ENCODE measurements at regions not wholly inside any gene's neighbourhood (a gene's known extent, or its start where the extent isn't known, plus 50 kb on each side); places are given as distances from the start of the nearest gene placed in this dataset.

DNA sequence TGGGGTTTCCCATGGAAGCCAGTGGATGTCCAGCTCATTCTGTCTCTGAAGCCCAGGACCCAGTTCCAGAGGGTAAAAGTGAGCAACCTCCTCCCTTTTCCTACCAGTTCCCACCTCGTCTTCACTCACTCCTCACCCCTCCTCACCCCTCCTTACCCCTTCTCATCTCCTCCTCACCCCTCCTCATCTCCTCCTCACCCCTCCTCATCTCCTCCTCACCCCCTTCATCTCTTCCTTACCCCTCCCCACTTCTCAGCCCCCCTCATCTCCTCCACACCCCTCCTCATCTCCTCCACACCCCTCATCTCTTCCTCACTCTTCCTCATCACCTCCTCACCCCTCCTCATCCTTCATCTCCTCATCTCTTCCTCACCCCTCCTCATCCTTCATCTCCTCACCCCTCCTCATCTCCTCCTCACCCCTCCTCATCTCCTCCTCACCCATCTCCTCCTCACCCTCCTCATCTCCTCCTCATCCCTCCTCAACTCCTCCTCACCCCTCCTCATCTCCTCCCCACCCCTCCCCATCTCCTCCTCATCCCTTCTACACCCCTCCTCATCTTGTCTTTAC lies 246.1 kb downstream of the MYLK4 start:
- no peaks in the 10 kb centered on the region for H3K4me1 Mint-ChIP-seq
- no peak for ATAC-seq (replicated peaks in 1 of 4)
- no peak overlapping the region for H3K27ac Mint-ChIP-seq
- H3K9me3 Mint-ChIP-seq, result no peaks in the 10 kb centered on the region
- no peak overlapping the region for H3K4me3 Mint-ChIP-seq
- no peaks in the 10 kb centered on the region for H3K9me3 ChIP-seq
- H3K27me3 ChIP-seq (replicated peaks in 1 of 2; ENCODE audit: control insufficient read depth in 2 of 2, extremely low read depth in 1 of 2, insufficient read depth in 2 of 2, low read length in 1 of 2), result peaks cover 0 to 10% of the 10 kb centered on the region in 2 experiments
- no peaks in the 10 kb centered on the region for H3K36me3 ChIP-seq (ENCODE audit: control insufficient read depth in 2 of 2, extremely low read depth in 1 of 2, insufficient read depth in 1 of 2, low read length in 1 of 2)
- H3K4me3 ChIP-seq (ENCODE audit: control insufficient read depth in 1 of 2, extremely low read depth in 1 of 2, low read length in 1 of 2), result no peak overlapping the region
- CTCF ChIA-PET, result no interaction called here
- 100% methylated on average over 1 of the region's 1 CpG for WGBS (ENCODE audit: insufficient coverage)
- POLR2A ChIA-PET, result no interaction called here
- DNase-seq, result no peak
- H3K36me3 Mint-ChIP-seq, result no peaks in the 10 kb centered on the region
- peaks cover 30 to 40% of the 10 kb centered on the region in 2 donors for H3K27me3 Mint-ChIP-seq
- no peaks in the 10 kb centered on the region for H3K4me1 ChIP-seq (ENCODE audit: control insufficient read depth in 1 of 2, extremely low read depth in 1 of 2, insufficient read depth in 2 of 2, low read length in 2 of 2)
- no peak overlapping the region for H3K27ac ChIP-seq (ENCODE audit: low read length)

DNA sequence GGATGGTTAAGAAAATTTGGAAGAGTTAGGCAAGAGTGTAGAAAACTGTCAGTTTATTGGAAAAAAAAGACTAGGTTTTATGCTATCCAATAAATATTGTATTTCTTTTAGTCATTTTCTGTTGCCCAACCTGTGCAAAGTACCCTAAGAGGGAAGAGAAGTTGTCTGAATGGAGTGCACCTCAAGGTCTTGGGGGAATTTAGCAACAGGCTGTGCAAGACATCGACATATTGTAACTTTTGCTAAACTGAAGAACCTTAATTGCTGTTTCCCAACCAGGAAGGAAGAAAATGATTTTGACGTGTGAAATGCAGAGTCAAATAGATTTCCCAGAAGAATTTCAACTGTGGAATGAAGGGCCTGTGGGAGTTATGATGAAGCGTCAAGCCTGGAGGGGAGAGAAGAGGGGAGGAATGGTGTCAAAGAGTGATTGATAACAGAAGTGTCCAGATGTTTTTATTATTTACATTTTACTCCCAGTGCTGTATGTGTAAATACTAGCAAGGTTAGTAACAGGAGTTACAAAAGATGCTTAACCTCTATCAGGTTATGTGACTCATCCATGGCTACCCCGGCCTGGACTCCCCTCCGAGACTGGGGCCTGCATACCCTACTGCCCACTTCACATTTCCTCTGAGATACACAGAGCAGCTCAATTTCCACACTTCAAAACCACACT lies 246.8 kb downstream of the MYLK4 start:
- Mint-ChIP-seq H3K4me3 (no peak overlapping the region), H3K4me1 (no peaks in the 10 kb centered on the region), H3K27ac (no peak overlapping the region), H3K27me3 (peaks cover 30 to 36% of the 10 kb centered on the region in 2 donors), H3K36me3 (no peaks in the 10 kb centered on the region), H3K9me3 (no peaks in the 10 kb centered on the region)
- Histone ChIP-seq H3K4me3 (ENCODE audit: control insufficient read depth in 1 of 2, extremely low read depth in 1 of 2, low read length in 1 of 2) (no peak overlapping the region), H3K27ac (ENCODE audit: low read length) (no peak overlapping the region), H3K27me3 (replicated peaks in 1 of 2; ENCODE audit: control insufficient read depth in 2 of 2, extremely low read depth in 1 of 2, insufficient read depth in 2 of 2, low read length in 1 of 2) (peaks cover 0 to 8% of the 10 kb centered on the region in 2 experiments), H3K4me1 (ENCODE audit: control insufficient read depth in 1 of 2, extremely low read depth in 1 of 2, insufficient read depth in 2 of 2, low read length in 2 of 2) (no peaks in the 10 kb centered on the region), H3K9me3 (no peaks in the 10 kb centered on the region), H3K36me3 (ENCODE audit: control insufficient read depth in 2 of 2, extremely low read depth in 1 of 2, insufficient read depth in 1 of 2, low read length in 1 of 2) (no peaks in the 10 kb centered on the region)
- 78% methylated on average over 2 of the region's 5 CpGs for WGBS (ENCODE audit: insufficient coverage)
- POLR2A ChIA-PET, result no interaction called here
- ATAC-seq (replicated peaks in 1 of 4) (no peak), DNase-seq (no peak)
- CTCF ChIA-PET, result interaction anchor here in 1 of 2 donors (0.6 kb wide), 1 partner anchor 890 kb away, joined by 9 read pairs; no protein-coding TSS in a partner anchor

DNA sequence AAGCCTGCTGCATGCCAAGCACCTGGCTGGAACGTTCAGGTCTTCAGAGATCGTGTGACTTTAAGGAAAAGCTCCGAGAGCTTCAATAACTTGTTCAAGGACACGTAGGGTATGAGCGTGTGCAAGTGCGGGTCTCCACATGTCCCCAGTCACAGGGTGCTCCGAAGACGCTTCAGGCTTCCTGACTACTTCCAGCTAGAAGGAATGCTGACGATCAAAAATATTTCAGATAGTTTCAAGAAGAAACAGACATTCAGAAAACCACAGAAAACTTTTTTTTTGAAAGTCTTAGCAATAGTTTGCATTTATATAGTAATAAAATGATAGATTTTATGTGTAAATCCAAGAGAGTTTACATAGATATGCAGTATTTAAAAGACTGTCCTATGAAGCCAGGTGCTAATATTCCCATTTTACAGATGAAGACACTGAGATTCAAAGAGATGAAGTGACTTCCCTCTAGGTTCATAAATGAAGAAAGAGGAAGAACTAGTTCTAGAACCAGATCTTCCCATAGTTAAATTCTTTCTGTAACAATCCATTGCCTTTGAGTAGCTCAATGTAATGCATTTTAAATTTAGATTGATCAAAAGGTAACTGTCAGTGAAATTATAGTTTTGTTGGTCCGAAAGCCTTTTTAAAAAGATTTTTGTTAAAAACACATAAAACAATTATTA lies 247.6 kb downstream of the MYLK4 start:
- H3K27me3 Mint-ChIP-seq, result peaks cover 25 to 32% of the 10 kb centered on the region in 2 donors
- no peak overlapping the region for H3K27ac Mint-ChIP-seq
- Histone ChIP-seq H3K36me3 (ENCODE audit: control insufficient read depth in 2 of 2, extremely low read depth in 1 of 2, insufficient read depth in 1 of 2, low read length in 1 of 2) (no peaks in the 10 kb centered on the region), H3K9me3 (no peaks in the 10 kb centered on the region), H3K27ac (ENCODE audit: low read length) (no peak overlapping the region), H3K4me3 (ENCODE audit: control insufficient read depth in 1 of 2, extremely low read depth in 1 of 2, low read length in 1 of 2) (no peak overlapping the region), H3K4me1 (ENCODE audit: control insufficient read depth in 1 of 2, extremely low read depth in 1 of 2, insufficient read depth in 2 of 2, low read length in 2 of 2) (no peaks in the 10 kb centered on the region), H3K27me3 (replicated peaks in 1 of 2; ENCODE audit: control insufficient read depth in 2 of 2, extremely low read depth in 1 of 2, insufficient read depth in 2 of 2, low read length in 1 of 2) (peaks cover 0 to 8% of the 10 kb centered on the region in 2 experiments)
- no peak for ATAC-seq (replicated peaks in 1 of 4)
- H3K9me3 Mint-ChIP-seq, result no peaks in the 10 kb centered on the region
- DNase-seq, result no peak
- no peaks in the 10 kb centered on the region for H3K36me3 Mint-ChIP-seq
- WGBS (ENCODE audit: insufficient coverage), result 78% methylated on average over 7 of the region's 10 CpGs
- H3K4me1 Mint-ChIP-seq, result no peaks in the 10 kb centered on the region
- no peak overlapping the region for H3K4me3 Mint-ChIP-seq
- POLR2A ChIA-PET, result no interaction called here
- CTCF ChIA-PET, result interaction anchor here in 1 of 2 donors (0.6 kb wide), 1 partner anchor 889 kb away, joined by 9 read pairs; no protein-coding TSS in a partner anchor

DNA sequence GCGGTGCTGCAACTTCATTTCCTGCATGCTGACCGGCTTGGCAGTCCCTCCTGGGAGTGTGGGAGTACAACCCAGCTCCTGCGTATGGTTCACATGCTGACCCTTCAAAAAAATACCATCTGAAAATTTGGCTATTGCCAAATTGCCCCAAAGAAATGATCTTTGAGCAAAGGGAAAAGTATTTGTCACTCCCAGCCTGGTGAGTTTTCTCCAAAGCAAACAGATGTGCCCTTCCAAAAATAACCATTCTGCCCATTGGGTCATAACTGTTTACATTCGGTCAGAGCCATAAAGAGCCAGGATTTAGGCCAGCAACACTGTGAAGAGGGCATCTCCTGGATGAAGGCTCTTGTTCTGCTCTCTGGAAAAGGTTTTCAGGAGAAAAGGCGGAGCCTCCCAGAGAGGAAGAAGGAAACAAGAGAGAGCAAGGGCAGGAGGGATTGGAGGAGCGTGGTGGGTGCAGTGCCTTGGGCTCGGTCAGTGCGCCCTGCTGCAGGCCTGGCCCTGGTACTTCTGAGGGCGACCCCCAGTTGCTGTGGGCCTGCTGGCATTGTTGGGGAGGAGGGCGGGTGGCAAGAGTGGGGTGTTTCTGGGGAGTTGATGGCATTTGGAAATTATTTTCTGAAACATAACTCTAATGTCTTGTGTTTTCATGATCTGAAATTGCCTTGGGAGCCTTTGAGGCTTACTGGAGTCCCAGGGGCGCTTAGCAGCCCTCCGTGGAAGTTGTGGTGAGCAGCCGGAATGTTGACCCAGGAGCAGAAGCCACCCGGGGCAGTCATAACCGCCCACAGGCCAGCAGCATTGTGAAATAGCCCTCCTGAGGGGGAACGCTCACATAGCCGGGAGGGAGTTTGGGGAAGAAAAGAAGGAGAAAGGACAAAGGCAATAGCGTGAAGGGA lies 248.4 kb downstream of the MYLK4 start:
- CTCF ChIA-PET, result no interaction called here
- Histone ChIP-seq H3K36me3 (ENCODE audit: control insufficient read depth in 2 of 2, extremely low read depth in 1 of 2, insufficient read depth in 1 of 2, low read length in 1 of 2) (no peaks in the 10 kb centered on the region), H3K27me3 (replicated peaks in 1 of 2; ENCODE audit: control insufficient read depth in 2 of 2, extremely low read depth in 1 of 2, insufficient read depth in 2 of 2, low read length in 1 of 2) (peaks cover 0 to 10% of the 10 kb centered on the region in 2 experiments), H3K9me3 (no peaks in the 10 kb centered on the region), H3K27ac (ENCODE audit: low read length) (no peak overlapping the region), H3K4me1 (ENCODE audit: control insufficient read depth in 1 of 2, extremely low read depth in 1 of 2, insufficient read depth in 2 of 2, low read length in 2 of 2) (no peaks in the 10 kb centered on the region), H3K4me3 (ENCODE audit: control insufficient read depth in 1 of 2, extremely low read depth in 1 of 2, low read length in 1 of 2) (no peak overlapping the region)
- POLR2A ChIA-PET, result no interaction called here
- H3K27me3 Mint-ChIP-seq, result peaks cover 18 to 25% of the 10 kb centered on the region in 2 donors
- DNase-seq (no peak), ATAC-seq (replicated peaks in 1 of 4) (no peak)
- no peaks in the 10 kb centered on the region for H3K36me3 Mint-ChIP-seq
- H3K4me1 Mint-ChIP-seq, result no peaks in the 10 kb centered on the region
- 78% methylated on average over 13 of the region's 18 CpGs for WGBS (ENCODE audit: insufficient coverage)
- H3K9me3 Mint-ChIP-seq, result no peaks in the 10 kb centered on the region
- no peak overlapping the region for H3K4me3 Mint-ChIP-seq
- H3K27ac Mint-ChIP-seq, result no peak overlapping the region

DNA sequence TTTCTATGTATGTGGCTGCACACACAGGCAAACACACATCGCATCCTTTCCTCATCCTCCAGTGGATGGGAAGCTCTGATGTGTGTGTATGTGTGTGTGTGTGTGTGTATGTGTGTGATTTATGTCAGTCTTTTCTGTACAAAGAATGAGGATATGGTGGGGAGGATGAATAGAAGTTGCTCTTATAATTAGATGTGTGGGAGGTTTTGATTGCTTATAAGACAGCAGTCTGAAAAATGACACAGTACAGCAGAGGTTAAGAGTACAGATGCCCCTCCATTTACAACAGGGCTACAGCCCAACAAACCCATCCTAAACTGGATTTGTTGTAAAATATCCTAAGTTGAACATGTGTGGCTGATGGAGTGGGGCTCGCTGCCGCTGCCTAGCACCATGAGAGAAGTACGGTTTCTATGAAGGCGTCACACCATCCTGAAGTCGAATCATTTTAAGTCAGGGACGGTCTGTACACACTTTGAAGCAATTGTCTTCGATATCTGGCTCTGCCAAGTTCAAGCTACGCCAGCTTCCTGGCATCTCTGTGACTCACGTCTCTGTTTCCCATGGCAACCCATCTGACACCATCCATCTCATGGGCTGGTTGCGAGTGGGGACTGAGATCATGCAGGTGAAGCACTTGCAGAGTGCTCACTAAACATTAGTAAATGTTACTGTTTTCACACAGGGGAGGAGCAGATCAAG lies 252.6 kb downstream of the MYLK4 start:
- ATAC-seq (replicated peaks in 1 of 4), result no peak
- no peaks in the 10 kb centered on the region for H3K9me3 Mint-ChIP-seq
- Histone ChIP-seq H3K36me3 (ENCODE audit: control insufficient read depth in 2 of 2, extremely low read depth in 1 of 2, insufficient read depth in 1 of 2, low read length in 1 of 2) (no peaks in the 10 kb centered on the region), H3K27ac (ENCODE audit: low read length) (no peak overlapping the region), H3K27me3 (replicated peaks in 1 of 2; ENCODE audit: control insufficient read depth in 2 of 2, extremely low read depth in 1 of 2, insufficient read depth in 2 of 2, low read length in 1 of 2) (peaks cover 0 to 13% of the 10 kb centered on the region in 2 experiments), H3K4me1 (ENCODE audit: control insufficient read depth in 1 of 2, extremely low read depth in 1 of 2, insufficient read depth in 2 of 2, low read length in 2 of 2) (no peaks in the 10 kb centered on the region), H3K4me3 (ENCODE audit: control insufficient read depth in 1 of 2, extremely low read depth in 1 of 2, low read length in 1 of 2) (no peak overlapping the region), H3K9me3 (no peaks in the 10 kb centered on the region)
- H3K4me3 Mint-ChIP-seq, result no peak overlapping the region
- no peak for DNase-seq
- H3K27ac Mint-ChIP-seq, result no peak overlapping the region
- ChIA-PET POLR2A (no interaction called here), CTCF (no interaction called here)
- no peaks in the 10 kb centered on the region for H3K4me1 Mint-ChIP-seq
- WGBS (ENCODE audit: insufficient coverage), result 92% methylated on average over 8 of the region's 11 CpGs
- no peaks in the 10 kb centered on the region for H3K36me3 Mint-ChIP-seq
- H3K27me3 Mint-ChIP-seq, result peaks cover 6 to 17% of the 10 kb centered on the region in 2 donors

DNA sequence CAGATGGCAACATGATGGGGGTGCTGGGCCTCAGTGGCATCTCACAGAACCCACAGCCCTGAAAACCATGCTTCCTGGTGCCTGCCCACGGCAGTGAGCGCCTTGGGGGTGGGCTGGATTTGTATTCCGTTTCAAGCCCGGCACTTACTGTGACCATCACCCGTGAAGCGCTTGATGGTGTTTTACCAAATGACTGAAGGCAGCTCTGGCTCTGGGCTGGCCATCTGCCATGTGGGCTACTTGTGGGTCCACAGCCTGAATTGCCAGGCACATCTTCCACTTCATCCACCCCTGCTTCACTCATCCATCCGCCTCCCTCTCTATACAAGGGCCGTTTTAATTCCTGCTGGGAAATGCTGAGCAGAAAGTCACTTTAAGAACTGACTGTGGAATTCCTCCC lies 250.9 kb upstream of the GMDS start:
- H3K27me3 ChIP-seq (replicated peaks in 1 of 2; ENCODE audit: control insufficient read depth in 2 of 2, extremely low read depth in 1 of 2, insufficient read depth in 2 of 2, low read length in 1 of 2), result peaks cover 0 to 13% of the 10 kb centered on the region in 2 experiments
- CTCF ChIA-PET, result no interaction called here
- DNase-seq (no peak), ATAC-seq (replicated peaks in 1 of 4) (no peak)
- WGBS (ENCODE audit: insufficient coverage), result 84% methylated on average over 6 of the region's 8 CpGs
- no peaks in the 10 kb centered on the region for H3K36me3 Mint-ChIP-seq
- POLR2A ChIA-PET, result no interaction called here
- peaks cover 6 to 17% of the 10 kb centered on the region in 2 donors for H3K27me3 Mint-ChIP-seq
- H3K4me3 Mint-ChIP-seq, result no peak overlapping the region
- no peak overlapping the region for H3K4me3 ChIP-seq (ENCODE audit: control insufficient read depth in 1 of 2, extremely low read depth in 1 of 2, low read length in 1 of 2)
- H3K9me3 Mint-ChIP-seq, result no peaks in the 10 kb centered on the region
- H3K4me1 Mint-ChIP-seq, result no peaks in the 10 kb centered on the region
- H3K27ac Mint-ChIP-seq, result no peak overlapping the region
- H3K4me1 ChIP-seq (ENCODE audit: control insufficient read depth in 1 of 2, extremely low read depth in 1 of 2, insufficient read depth in 2 of 2, low read length in 2 of 2), result no peaks in the 10 kb centered on the region
- no peaks in the 10 kb centered on the region for H3K36me3 ChIP-seq (ENCODE audit: control insufficient read depth in 2 of 2, extremely low read depth in 1 of 2, insufficient read depth in 1 of 2, low read length in 1 of 2)
- H3K27ac ChIP-seq (ENCODE audit: low read length), result no peak overlapping the region
- H3K9me3 ChIP-seq, result no peaks in the 10 kb centered on the region
